Ishikawa (cell line): ENCODE measurements at regions not wholly inside any gene's neighbourhood (a gene's known extent, or its start where the extent isn't known, plus 50 kb on each side); places are given as distances from the start of the nearest gene placed in this dataset.

Experiments
- MAX ChIP-seq: IDR thresholded peaks from 2 replicates; pipeline ENCODE4 v1.6.1; 2012
- RAD21 ChIP-seq: IDR thresholded peaks from 2 replicates; pipeline ENCODE4 v1.6.1; 2012; ENCODE audit warnings: low read depth
- REST ChIP-seq: IDR thresholded peaks from 2 replicates; pipeline ENCODE4 v1.6.1; 2012; ENCODE audit warnings: low read depth, mild to moderate bottlenecking
- TAF1 ChIP-seq: IDR thresholded peaks from 2 replicates; pipeline ENCODE4 v1.6.1; 2012; ENCODE audit warnings: low read depth, mild to moderate bottlenecking
- TCF12 ChIP-seq: IDR thresholded peaks from 2 replicates; pipeline ENCODE4 v1.6.1; 2012; ENCODE audit warnings: low read depth

GRCh38 chr5:2464141-2464540 lies 287.3 kb downstream of the IRX2 start:
- TF ChIP-seq RAD21 = no peak
- no peak for TF ChIP-seq TCF12
- no peak for TF ChIP-seq TAF1
- TF ChIP-seq REST = no peak
- no peak for TF ChIP-seq MAX
